Stimulated activated naive CD8-positive, alpha-beta T cell treated with anti-CD3 and anti-CD28 coated beads, Interleukin-15, Interleukin-2, amounts not matched to agents 100 U/mL and 50 U/mL, for 24 hours (primary cell): ENCODE measurements at regions not wholly inside any gene's neighbourhood (a gene's known extent, or its start where the extent isn't known, plus 50 kb on each side); places are given as distances from the start of the nearest gene placed in this dataset.

ENCODE experiments used
- ATAC-seq: fragments of 150-1000 bp; cut with Tn5 transposase; one replicate; pipeline ENCODE4 v1.10.0; 2021
- DNase-seq: peaks from one replicate; pipeline ENCODE4 v3.0.0; 2021

DNA sequence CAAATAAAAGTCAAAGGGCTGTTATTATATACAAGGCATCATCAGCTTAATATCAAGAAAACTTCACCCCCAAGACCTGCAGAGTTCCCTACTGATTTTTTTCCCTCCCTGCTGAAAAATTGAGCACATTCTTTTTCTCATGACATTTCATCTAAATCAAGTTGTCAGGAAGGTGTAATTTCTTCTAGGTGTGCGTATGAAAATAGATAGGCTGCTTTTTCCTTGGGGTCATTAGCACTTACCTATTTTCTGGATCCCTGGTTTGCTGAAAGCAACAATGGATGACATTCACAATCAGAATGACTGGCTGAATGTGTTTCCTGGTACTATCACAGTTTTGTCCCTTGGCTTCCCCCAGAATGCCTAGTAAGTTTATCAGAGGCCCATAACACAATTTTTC is 225.0 kb upstream of the KIRREL3 start:
- no peak for ATAC-seq
- no peak for DNase-seq

DNA sequence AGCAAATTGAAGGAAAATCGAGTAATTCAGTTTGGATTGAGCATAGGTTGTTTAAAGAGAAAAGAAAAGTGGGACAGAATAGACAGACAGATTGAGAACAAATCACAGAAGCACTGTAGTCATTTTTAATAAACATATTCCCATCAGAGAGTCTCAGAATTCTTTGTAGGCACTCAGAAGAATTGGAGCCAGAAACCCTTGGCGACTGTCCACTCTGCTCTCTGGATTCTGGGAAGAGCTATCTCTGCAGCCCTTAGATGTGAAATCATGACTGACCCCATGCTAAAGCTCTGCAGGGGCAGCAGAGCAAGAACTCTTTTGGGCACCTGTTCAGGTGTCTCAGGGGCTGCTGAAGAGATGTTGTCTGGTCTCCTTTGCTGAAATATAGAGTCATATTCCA is 223.7 kb upstream of the KIRREL3 start:
- DNase-seq (no peak), ATAC-seq (no peak)

DNA sequence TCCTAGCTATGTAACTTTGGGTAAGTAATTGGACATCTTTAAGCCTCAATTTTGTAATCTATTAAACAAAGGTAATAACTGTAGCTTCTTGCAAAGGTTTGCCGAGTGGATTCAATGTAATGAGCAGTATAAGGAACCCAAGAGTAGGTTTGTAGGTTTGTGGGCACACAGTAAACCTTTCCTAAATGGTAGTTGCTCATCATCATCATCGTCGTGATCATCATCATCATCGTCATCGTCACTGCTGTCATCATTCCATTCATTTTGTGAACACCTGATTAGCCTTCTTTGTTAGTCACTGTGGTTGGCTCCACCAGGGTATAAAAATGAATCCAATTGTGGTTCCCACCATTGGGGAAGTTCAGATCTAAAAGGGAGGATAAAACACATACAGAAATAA is 223.1 kb upstream of the KIRREL3 start:
- ATAC-seq, result no peak
- no peak for DNase-seq

DNA sequence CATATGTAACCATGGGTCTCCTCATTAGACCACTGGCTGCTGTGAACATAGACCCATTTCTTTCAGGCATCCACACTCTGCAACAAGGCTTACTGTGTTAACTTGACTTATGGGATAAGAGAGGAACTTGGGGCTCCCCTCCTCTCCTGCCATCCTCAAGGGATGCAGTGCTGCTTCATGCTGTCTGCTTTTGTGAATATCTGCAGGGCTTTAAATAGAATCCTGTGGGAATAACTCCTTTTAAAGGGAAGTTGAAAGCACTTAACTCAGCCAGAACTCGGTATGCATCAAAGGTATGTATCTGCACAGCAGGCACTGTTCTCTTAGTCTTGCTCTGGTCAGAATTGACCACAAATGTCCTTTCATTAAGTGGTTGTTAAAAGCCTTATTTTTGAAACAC is 222.5 kb upstream of the KIRREL3 start:
- no peak for DNase-seq

DNA sequence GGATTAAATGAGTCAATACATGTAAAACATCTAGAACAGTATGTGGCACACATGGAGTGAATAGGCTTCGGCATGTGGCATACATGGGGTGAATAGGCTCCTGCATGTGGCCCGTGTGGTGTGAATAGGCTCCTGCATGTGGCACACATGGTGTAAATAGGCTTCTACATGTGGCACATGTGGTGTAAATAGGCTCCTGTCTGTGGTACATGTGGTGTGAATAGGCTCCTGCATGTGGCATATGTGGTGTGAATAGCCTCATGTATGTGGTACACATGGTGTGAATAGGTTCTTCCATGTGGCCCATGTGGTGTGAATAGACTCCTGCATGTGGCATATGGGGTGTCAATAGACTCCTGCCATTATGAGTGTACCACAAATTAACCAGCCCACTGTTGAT is 219.1 kb upstream of the KIRREL3 start:
- ATAC-seq (no peak), DNase-seq (no peak)

More for the DNA sequence above, 222.5 kb upstream of the KIRREL3 start:
- ATAC-seq, result no peak

DNA sequence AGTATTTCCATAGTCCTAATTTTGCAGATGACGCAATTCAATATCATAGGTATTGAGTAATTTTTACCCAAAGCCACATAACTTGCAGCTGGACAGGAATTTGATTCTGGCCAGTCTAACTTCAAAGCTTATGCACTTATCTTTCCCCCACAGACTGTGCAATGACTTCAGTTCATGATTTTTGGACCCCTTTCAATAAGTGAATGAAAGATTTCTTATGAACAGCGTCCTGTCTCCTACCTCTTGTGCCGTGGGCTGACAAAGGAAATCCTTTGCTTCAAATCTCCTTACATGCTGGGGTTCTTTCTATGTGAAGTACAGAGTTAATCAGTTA is 217.7 kb upstream of the KIRREL3 start:
- DNase-seq, result no peak
- ATAC-seq, result no peak

DNA sequence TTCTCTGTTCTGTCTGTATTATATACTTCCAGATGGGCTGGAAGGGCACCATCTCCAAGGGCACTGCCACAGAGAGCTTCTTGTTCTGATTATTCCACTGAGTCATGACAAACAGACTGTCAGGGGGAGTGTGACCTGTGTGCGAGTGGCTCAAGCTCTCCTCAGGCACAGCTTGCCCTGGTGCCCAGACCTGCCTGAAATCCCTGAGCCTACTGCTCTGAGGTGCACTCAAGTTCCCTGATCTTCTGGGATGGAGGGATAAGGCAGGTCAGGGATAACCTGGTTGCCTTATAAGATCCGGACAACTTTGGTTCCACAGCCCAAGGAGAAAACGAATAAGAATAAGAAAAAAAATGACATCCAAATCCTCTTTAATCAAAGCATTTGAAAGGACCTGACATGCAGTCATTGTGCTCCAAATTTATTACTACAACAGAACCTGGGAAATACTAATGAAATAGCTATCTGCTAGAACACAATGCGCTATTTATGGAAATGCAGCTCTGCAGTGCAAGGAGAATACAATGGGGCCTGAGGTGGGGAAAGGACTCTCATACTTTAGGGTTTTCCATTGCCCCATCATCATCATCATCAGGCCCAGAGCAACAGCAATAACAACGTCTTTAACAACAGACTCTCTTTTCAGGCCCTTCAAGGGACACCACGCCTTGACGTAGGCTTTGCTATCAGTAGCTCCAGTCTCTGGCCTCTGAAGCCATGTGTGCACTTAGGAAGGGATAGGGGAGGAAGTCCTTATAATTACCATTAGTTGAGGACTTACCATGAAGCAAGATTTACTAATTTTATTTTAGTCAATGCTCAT is 217.1 kb upstream of the KIRREL3 start:
- ATAC-seq, result no peak
- no peak for DNase-seq

DNA sequence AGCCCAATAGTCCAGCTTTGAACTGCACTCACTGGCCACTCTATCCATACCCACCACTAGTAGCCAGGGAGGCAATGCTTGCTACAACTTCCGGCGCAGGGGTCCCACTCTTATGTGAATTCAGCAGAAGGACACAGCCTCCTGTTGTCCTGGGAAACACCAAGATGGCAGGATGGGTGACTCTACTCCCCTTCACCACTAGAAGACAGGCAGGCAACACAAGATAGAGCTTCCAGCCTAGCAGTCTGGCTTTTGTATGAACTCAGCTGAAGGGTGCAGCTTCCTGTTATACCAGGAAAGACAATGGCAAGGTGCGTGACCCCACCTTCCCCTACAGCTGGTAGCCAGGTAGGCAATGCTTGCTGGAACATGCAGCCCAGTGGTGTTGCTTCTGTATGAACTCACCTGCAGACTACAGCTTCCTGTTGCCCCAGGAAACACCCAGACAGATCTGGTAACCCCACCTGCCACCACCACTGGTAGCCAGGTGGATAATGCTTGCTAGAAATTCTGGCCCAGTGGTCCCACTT is 205.2 kb upstream of the KIRREL3 start:
- ATAC-seq, result no peak

DNA sequence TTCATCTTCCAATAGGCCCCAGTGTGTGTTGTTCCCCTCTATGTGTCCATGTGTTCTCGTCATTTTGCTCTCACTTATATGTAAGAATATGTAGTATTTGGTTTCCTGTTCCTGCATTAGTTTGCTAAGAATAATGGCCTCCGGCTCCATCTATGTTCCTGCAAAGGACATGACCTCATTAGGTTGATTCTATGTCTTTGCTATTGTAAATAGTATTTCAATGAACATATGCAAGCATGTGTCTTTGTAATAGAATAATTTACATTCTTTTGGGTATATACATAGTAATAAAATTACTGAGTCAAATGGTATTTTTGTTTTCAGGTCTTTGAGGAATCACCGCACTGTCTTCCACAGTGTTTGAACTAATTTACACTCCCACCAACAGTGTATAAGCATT is 202.9 kb upstream of the KIRREL3 start:
- DNase-seq (no peak), ATAC-seq (no peak)

More for the DNA sequence above, 205.2 kb upstream of the KIRREL3 start:
- no peak for DNase-seq

DNA sequence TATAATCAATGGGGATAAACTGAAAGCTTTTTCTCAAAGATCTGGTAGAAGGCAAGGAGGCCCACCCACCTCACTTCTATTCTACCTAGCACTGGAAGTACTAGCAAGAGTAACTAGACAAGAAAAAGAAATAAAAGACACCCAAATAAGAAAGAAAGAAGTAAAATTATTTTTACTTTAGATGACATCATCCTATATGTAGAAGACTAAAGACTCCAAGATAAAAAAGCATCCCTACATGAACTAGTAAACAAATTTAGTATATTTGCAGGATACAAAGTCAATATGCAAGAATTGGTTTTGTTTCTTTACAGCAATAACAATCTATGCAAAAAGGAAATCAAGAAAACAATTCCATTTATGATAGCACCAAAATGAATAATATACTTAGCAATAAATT is 201.5 kb upstream of the KIRREL3 start:
- no peak for ATAC-seq

DNA sequence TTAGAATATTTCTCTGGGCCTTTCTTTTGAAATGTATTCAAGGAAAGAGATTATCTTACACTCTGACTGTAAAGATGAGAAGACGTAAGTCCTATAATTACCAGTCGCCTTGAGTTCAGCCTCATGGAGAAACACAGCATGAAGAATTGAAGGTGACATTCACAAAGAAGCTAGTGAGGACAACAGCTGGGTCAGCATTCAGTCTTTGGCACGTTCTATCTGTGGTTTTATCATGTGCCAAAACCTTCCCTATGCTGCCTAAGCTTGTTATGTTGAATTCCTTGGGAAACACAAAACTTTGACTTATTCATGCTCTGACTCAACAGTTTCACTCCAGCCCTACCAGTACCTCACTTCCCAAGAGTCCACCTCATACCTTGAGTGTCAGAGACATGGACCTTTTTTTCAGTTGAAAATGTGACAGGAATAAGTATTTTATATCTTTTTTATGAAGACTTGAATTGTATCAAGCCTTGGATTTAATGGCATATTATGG is 198.8 kb upstream of the KIRREL3 start:
- no peak for ATAC-seq
- DNase-seq, result no peak

More for the DNA sequence above, 201.5 kb upstream of the KIRREL3 start:
- DNase-seq, result no peak

DNA sequence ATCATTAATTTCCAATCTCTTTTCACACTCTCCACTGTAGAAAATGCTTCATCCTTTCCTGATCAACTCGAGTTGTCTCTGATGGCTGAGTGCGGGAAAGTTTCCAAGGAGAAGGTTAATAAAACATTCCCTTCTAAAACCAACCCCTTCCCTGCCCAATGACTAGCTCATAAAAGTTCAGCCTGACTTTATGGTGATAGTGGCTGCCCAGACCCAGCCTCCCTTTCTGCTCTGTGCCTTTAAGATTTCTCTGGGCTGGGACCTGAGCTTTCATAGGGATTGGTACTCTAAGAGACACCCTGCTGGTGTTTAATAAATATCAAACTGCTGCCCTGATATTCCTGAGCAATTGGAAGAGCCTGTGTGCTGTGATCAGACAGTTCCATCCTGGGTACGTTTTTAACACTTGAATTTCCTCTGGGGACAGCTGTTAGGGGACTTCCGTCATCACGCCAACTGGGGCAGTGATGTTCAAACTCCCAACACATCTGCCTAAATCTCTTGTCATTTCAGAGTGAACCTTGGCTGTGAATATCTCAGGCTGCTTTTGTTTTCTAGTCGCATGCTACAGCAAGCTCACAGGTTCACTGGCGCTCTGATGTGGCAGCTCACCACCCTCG is 195.0 kb upstream of the KIRREL3 start:
- ATAC-seq (no peak), DNase-seq (no peak)

DNA sequence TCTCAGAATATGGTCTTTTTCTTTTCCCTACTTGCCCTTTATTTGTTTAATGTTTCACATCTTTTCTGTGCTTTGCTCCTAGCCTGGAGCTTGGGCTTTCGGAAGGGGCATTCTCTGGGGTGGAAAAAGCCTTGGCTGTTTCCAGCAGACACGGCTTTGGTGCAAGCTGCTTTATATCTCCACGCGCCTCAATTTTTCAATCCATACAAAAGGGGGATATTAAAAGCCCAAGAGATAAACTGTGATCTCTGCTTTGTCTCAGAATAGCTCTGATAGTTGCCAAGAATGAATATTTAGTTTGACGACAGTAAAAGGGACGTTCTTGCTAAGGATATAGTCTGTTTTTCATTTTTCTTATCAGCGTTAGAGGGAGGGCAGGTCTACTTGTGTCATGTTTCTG is 194.0 kb upstream of the KIRREL3 start:
- no peak for ATAC-seq

DNA sequence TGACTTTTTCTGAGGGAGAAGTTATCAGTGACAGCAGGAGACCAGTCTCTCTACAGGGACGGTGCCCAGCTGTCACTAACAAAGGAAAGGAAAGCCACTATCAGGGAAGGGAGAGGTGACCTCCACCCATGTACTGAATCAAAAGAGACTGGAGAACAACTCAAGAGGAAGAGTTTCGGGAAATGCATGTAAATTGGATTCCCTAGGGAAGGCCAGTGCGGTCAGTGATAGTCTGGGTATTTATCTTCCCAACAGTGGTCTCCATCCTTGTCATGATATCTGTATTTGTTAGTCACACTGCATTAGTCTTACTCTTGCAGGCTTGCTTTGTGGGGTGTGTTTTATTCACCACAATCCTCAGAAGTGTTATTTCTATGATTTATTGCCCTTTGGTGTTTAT is 193.4 kb upstream of the KIRREL3 start:
- no peak for DNase-seq
- no peak for ATAC-seq

More for the DNA sequence above, 194.0 kb upstream of the KIRREL3 start:
- DNase-seq, result no peak

DNA sequence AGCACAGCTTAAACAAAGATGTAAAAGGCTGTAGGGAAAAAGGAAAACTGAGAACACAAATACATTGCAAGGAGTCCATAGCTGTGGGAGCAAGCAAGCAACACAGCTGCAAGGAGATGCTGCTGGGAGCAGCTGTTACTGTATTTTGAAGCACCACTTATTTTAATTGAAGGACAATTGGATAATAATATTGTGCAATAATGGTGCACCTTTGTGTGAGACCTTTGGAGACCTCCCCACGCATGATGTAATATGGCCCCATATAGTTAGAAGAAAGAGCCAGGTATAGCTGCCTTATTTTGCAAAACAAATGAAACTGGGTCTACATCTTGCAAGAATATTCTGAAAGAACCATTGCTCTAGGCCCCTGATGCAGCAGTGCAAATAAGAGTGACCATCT is 191.1 kb upstream of the KIRREL3 start:
- ATAC-seq, result no peak

DNA sequence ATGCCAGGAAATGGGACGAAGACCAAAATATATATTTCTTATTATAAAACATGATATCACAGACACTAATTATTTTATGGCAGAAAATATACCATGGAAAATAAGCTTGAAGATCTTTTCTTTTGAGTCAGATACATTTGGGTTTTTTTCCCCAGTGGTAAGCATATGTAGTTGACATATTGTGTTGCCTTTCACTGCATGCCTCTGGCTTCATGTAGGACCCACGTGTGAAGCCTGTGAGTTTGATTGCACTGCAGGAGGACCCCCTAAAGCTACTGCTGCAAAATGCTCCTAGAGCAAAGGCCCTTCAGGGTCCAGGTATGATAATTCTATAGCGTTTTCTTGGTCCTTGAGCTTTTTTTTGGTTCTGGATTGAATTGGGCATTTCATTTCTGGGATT is 190.7 kb upstream of the KIRREL3 start:
- ATAC-seq, result no peak

More for the DNA sequence above, 191.1 kb upstream of the KIRREL3 start:
- no peak for DNase-seq

DNA sequence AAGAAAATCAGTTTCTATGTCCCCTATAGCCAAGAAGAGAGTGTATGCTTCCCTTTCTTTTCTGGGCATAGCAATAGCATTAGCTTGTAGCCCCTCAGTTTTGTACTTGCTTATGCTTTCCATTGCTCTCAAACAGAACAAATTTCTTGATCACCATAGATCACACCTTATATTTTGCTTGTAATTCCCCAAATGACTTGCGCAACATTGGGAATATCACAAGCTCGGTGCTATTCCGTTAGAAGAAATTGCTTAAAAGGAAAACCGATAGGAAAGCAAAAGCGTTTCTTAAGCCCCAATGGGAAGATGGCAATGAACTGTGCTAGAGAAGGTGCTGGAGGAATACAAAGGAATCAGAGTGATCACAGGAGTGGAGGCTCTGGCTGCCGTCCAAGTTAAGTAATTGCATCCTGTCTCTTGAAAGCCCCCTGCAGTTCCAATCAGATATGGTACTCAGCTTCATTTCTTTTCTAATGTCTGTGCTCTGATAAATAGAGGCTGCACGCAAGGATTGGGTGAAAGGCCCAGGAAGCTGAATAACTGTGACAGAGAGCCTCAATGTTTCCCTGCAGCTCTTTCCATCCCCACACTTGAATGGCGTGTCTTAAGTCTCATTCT is 182.1 kb upstream of the KIRREL3 start:
- DNase-seq, result no peak
- no peak for ATAC-seq

More for the DNA sequence above, 190.7 kb upstream of the KIRREL3 start:
- DNase-seq, result no peak

DNA sequence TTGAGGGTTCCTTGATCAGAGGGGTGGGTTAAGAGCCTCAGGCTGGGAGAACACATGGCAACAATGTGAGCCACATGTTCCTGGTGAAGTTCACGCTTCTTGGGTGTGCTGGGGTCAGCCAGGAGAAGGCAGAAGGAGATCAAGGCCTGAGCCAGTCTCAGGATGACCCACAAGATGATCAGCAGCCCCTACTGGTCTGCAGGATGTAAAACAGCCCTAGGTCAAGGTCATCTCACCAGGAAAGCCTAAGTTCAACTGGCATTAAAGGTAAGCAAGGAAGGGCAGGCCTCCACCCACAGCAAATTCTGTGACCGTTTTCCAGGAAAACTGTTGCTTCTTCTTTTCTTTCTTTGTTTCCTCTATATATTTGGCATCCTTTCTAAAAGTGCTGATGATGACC is 156.7 kb upstream of the KIRREL3 start:
- DNase-seq, result no peak
- no peak for ATAC-seq

DNA sequence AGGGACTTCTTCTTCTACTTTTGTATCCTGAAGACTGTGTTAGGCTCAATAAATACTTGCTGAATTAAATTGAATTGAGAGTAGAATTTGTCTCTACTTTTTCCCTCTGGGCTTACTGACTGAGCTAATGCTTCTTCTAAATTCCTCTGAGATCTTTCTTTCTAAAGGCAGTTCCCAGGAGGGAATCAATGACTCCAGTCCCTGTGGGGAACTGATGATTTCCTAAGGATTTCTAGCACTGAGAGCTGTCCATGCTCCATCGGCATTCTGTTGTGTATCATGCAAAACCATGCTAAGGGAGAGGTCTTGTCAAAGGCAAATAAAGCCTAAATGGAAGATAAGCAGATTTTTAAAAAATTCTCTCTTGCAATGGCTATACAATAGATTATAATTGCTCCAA is 148.8 kb upstream of the KIRREL3 start:
- DNase-seq (no peak), ATAC-seq (no peak)

DNA sequence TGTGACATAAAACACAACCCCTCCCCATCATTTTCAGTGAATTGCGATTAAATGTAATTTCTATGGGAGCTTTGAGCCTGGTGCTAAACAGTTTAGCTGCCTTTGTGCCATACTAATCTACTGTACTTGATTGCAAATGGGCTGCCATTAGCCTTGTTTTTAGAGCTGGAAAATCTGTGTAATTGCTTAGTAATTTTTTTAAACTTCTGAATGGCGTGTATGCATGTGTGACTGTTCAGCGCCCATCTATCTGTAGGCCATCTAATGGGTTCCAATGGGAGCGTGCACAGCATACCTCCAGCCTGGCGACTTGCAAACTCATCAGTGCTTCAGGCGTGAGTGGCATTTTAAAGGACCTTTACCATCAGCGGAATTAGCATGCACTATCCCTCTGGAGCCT is 142.7 kb upstream of the KIRREL3 start:
- ATAC-seq, result no peak
- DNase-seq, result no peak

DNA sequence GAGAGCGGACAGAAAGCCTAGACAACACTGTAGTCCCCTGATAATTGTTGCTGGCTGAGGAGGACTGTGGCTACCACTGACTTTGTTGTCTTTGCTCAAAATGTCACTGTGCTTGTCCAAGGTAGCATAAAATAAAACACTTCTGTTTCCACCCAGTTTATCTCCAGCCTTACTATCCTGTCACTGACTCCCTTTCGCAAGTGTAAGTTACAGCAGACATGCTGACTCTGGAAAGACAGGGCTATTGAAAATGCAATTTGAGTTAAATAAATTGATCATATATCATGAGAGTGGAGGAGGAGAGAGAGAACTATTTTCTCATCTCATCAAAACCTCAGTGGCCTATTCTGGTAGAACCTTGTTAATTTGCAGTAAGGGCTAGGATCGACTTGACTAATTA is 138.0 kb upstream of the KIRREL3 start:
- DNase-seq (no peak), ATAC-seq (no peak)

DNA sequence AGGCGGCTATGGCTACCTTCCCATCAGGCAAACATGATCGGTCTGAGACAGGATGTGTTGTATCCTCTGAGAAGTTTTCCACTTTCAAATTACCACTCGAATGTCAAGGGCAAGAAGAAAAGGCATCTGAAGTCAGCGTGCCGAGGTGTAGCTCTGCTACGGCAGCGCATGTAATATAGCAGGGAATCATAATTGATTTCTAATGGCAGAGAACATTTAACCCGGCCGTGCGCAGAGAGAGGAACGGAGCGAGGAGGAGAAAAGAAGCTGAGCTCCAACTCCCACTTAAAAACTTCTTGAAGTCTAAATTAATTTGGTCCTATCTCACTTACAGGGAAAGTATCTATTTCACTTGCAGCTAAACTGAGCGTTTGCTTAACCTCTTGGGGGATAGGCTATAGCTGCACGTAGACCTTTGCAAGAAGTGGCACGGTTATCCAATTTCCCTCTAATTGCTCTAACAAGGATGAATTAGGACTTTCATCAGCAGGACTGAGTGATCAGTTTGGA is 137.3 kb upstream of the KIRREL3 start:
- DNase-seq, result no peak
- ATAC-seq, result no peak

DNA sequence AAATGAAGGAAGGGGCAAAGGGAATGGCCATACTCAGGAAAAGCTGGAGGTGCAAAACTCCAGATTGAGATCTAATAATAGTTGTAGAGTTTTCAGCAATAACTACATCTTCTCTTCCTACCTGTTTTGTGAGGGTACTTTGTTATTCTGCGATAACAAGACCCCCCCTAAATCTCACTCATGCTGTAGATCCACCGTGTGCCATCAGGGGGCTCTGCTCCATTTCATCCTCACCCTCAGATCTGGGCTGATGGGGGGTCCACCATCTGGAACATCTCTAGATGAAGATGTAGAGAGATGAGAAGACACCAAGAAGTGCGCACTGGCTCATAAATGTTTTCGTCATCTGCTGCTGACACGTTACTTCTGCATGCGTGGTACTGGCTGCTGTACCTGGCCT is 135.9 kb upstream of the KIRREL3 start:
- DNase-seq, result no peak

More for the DNA sequence above, 135.9 kb upstream of the KIRREL3 start:
- no peak for ATAC-seq
